ENCODE measurements at regions not wholly inside any gene's neighbourhood (a gene's known extent, or its start where the extent isn't known, plus 50 kb on each side); places are given as distances from the start of the nearest gene placed in this dataset.
"Not testable (repeated sequence)": the region's sequence is repeated elsewhere in the genome, so short reads cannot be mapped to it uniquely, and the experiment has no call there.

GRCh38 chr12:114064034-114064433 lies 97.9 kb upstream of the RBM19 start:
- Histone ChIP-seq H3K9ac (ENCODE audit: low read length) (peak overlapping the region; percentile 24), H3K4me3 (ENCODE audit: low read depth, low read length) (peak overlapping the region; percentile 54), H3K9me3 (ENCODE audit: control insufficient read depth, insufficient read depth, low read depth, low read length) (peaks cover 19% of the 10 kb centered on the region; the same call in 1 of the 2 replicates), H3K27me3 (ENCODE audit: control insufficient read depth, insufficient read depth, low read length) (peaks cover 34% of the 10 kb centered on the region)
- H3K4me1 ChIP-seq (ENCODE audit: control insufficient read depth, insufficient read depth, low read length); H3K27ac ChIP-seq (ENCODE audit: low read depth, low read length); H3K36me3 ChIP-seq (ENCODE audit: control insufficient read depth, insufficient read depth, low read length): not testable (repeated sequence)

- Histone ChIP-seq H3K27me3 (ENCODE audit: control insufficient read depth, insufficient read depth, low read length) (peaks cover 34% of the 10 kb centered on the region), H3K9ac (ENCODE audit: low read length) (no peak overlapping the region), H3K4me1 (ENCODE audit: control insufficient read depth, insufficient read depth, low read length) (no peaks in the 10 kb centered on the region), H3K4me3 (ENCODE audit: low read depth, low read length) (peak overlapping the region; percentile 54; the same call in 1 of the 2 replicates), H3K36me3 (ENCODE audit: control insufficient read depth, insufficient read depth, low read length) (no peaks in the 10 kb centered on the region), H3K9me3 (ENCODE audit: control insufficient read depth, insufficient read depth, low read depth, low read length) (peaks cover 19% of the 10 kb centered on the region; the same call in 1 of the 2 replicates), H3K27ac (ENCODE audit: low read depth, low read length) (no peak overlapping the region)
These were observed 97.3 kb upstream of the RBM19 start for GRCh38 chr12:114063435-114063834.

- not testable (repeated sequence) for H3K4me1 ChIP-seq (ENCODE audit: control insufficient read depth, insufficient read depth, low read length); H3K27ac ChIP-seq (ENCODE audit: low read depth, low read length); H3K9ac ChIP-seq (ENCODE audit: low read length); H3K36me3 ChIP-seq (ENCODE audit: control insufficient read depth, insufficient read depth, low read length); H3K27me3 ChIP-seq (ENCODE audit: control insufficient read depth, insufficient read depth, low read length); H3K4me3 ChIP-seq (ENCODE audit: low read depth, low read length)
- peaks cover 17% of the 10 kb centered on the region; the same call in 1 of the 2 replicates for H3K9me3 ChIP-seq (ENCODE audit: control insufficient read depth, insufficient read depth, low read depth, low read length)
These were observed 90.2 kb upstream of the RBM19 start for GRCh38 chr12:114056351-114056750.

- Histone ChIP-seq H3K36me3 (ENCODE audit: control insufficient read depth, insufficient read depth, low read length) (no peaks in the 10 kb centered on the region), H3K4me1 (ENCODE audit: control insufficient read depth, insufficient read depth, low read length) (no peaks in the 10 kb centered on the region), H3K4me3 (ENCODE audit: low read depth, low read length) (no peak overlapping the region), H3K27ac (ENCODE audit: low read depth, low read length) (no peak overlapping the region), H3K9ac (ENCODE audit: low read length) (no peak overlapping the region), H3K27me3 (ENCODE audit: control insufficient read depth, insufficient read depth, low read length) (no peaks in the 10 kb centered on the region), H3K9me3 (ENCODE audit: control insufficient read depth, insufficient read depth, low read depth, low read length) (peaks cover 13% of the 10 kb centered on the region; the same call in 1 of the 2 replicates)
These were observed 88.9 kb upstream of the RBM19 start for GRCh38 chr12:114054982-114055381.

- Histone ChIP-seq H3K27me3 (ENCODE audit: control insufficient read depth, insufficient read depth, low read length) (0 out of 2 replicates have a peak, but pooled peaks cover 6% of the 10 kb centered on the region), H3K36me3 (ENCODE audit: control insufficient read depth, insufficient read depth, low read length) (no peaks in the 10 kb centered on the region), H3K27ac (ENCODE audit: low read depth, low read length) (no peak overlapping the region), H3K4me1 (ENCODE audit: control insufficient read depth, insufficient read depth, low read length) (peaks cover 14% of the 10 kb centered on the region), H3K9me3 (ENCODE audit: control insufficient read depth, insufficient read depth, low read depth, low read length) (no peaks in the 10 kb centered on the region), H3K4me3 (ENCODE audit: low read depth, low read length) (no peak overlapping the region), H3K9ac (ENCODE audit: low read length) (no peak overlapping the region)
These were observed 80.3 kb upstream of the RBM19 start for GRCh38 chr12:114046236-114046998.

- Histone ChIP-seq H3K9me3 (ENCODE audit: control insufficient read depth, insufficient read depth, low read depth, low read length) (no peaks in the 10 kb centered on the region), H3K4me3 (ENCODE audit: low read depth, low read length) (no peak overlapping the region), H3K9ac (ENCODE audit: low read length) (no peak overlapping the region), H3K27me3 (ENCODE audit: control insufficient read depth, insufficient read depth, low read length) (peaks cover 10% of the 10 kb centered on the region; the same call in 1 of the 2 replicates), H3K27ac (ENCODE audit: low read depth, low read length) (no peak overlapping the region), H3K36me3 (ENCODE audit: control insufficient read depth, insufficient read depth, low read length) (no peaks in the 10 kb centered on the region), H3K4me1 (ENCODE audit: control insufficient read depth, insufficient read depth, low read length) (peaks cover 14% of the 10 kb centered on the region)
These were observed 79.2 kb upstream of the RBM19 start for GRCh38 chr12:114045349-114045748.

- no peaks in the 10 kb centered on the region for H3K9me3 ChIP-seq (ENCODE audit: control insufficient read depth, insufficient read depth, low read depth, low read length)
These were observed 75.5 kb upstream of the RBM19 start for GRCh38 chr12:114041590-114041989.

GRCh38 chr12:114041136-114041535 lies 75.0 kb upstream of the RBM19 start:
- Histone ChIP-seq H3K4me3 (ENCODE audit: low read depth, low read length) (no peak overlapping the region), H3K4me1 (ENCODE audit: control insufficient read depth, insufficient read depth, low read length) (peaks cover 5% of the 10 kb centered on the region), H3K27ac (ENCODE audit: low read depth, low read length) (no peak overlapping the region), H3K9me3 (ENCODE audit: control insufficient read depth, insufficient read depth, low read depth, low read length) (peaks cover 2% of the 10 kb centered on the region), H3K27me3 (ENCODE audit: control insufficient read depth, insufficient read depth, low read length) (peaks cover 22% of the 10 kb centered on the region), H3K9ac (ENCODE audit: low read length) (no peak overlapping the region), H3K36me3 (ENCODE audit: control insufficient read depth, insufficient read depth, low read length) (no peaks in the 10 kb centered on the region)

More at GRCh38 chr12:114041590-114041989, 75.5 kb upstream of the RBM19 start:
- Histone ChIP-seq H3K36me3 (ENCODE audit: control insufficient read depth, insufficient read depth, low read length) (no peaks in the 10 kb centered on the region), H3K4me1 (ENCODE audit: control insufficient read depth, insufficient read depth, low read length) (peaks cover 10% of the 10 kb centered on the region), H3K27me3 (ENCODE audit: control insufficient read depth, insufficient read depth, low read length) (peaks cover 22% of the 10 kb centered on the region), H3K9ac (ENCODE audit: low read length) (no peak overlapping the region), H3K27ac (ENCODE audit: low read depth, low read length) (no peak overlapping the region), H3K4me3 (ENCODE audit: low read depth, low read length) (no peak overlapping the region)

GRCh38 chr12:114038962-114039361 lies 72.8 kb upstream of the RBM19 start:
- Histone ChIP-seq H3K4me1 (ENCODE audit: control insufficient read depth, insufficient read depth, low read length) (no peaks in the 10 kb centered on the region), H3K9me3 (ENCODE audit: control insufficient read depth, insufficient read depth, low read depth, low read length) (peaks cover 4% of the 10 kb centered on the region), H3K36me3 (ENCODE audit: control insufficient read depth, insufficient read depth, low read length) (no peaks in the 10 kb centered on the region), H3K9ac (ENCODE audit: low read length) (no peak overlapping the region), H3K4me3 (ENCODE audit: low read depth, low read length) (no peak overlapping the region), H3K27me3 (ENCODE audit: control insufficient read depth, insufficient read depth, low read length) (peaks cover 15% of the 10 kb centered on the region), H3K27ac (ENCODE audit: low read depth, low read length) (no peak overlapping the region)

- peaks cover 8% of the 10 kb centered on the region for H3K9me3 ChIP-seq (ENCODE audit: control insufficient read depth, insufficient read depth, low read depth, low read length)
- H3K4me3 ChIP-seq (ENCODE audit: low read depth, low read length) = no peak overlapping the region
- H3K27me3 ChIP-seq (ENCODE audit: control insufficient read depth, insufficient read depth, low read length) = peaks cover 13% of the 10 kb centered on the region; the same call in 1 of the 2 replicates
- H3K27ac ChIP-seq (ENCODE audit: low read depth, low read length) = no peak overlapping the region
- no peaks in the 10 kb centered on the region for H3K4me1 ChIP-seq (ENCODE audit: control insufficient read depth, insufficient read depth, low read length)
- no peaks in the 10 kb centered on the region for H3K36me3 ChIP-seq (ENCODE audit: control insufficient read depth, insufficient read depth, low read length)
- H3K9ac ChIP-seq (ENCODE audit: low read length) = no peak overlapping the region
These were observed 66.7 kb upstream of the RBM19 start for GRCh38 chr12:114032801-114033200.

- no peak overlapping the region for H3K9ac ChIP-seq (ENCODE audit: low read length)
- no peak overlapping the region for H3K4me3 ChIP-seq (ENCODE audit: low read depth, low read length)
- H3K36me3 ChIP-seq (ENCODE audit: control insufficient read depth, insufficient read depth, low read length) = no peaks in the 10 kb centered on the region
- no peak overlapping the region for H3K27ac ChIP-seq (ENCODE audit: low read depth, low read length)
- no peaks in the 10 kb centered on the region for H3K4me1 ChIP-seq (ENCODE audit: control insufficient read depth, insufficient read depth, low read length)
- peaks cover 13% of the 10 kb centered on the region; the same call in 1 of the 2 replicates for H3K27me3 ChIP-seq (ENCODE audit: control insufficient read depth, insufficient read depth, low read length)
- peaks cover 17% of the 10 kb centered on the region for H3K9me3 ChIP-seq (ENCODE audit: control insufficient read depth, insufficient read depth, low read depth, low read length)
These were observed 64.3 kb upstream of the RBM19 start for GRCh38 chr12:114030451-114030850.

All from HUES6 (cell line).